GM21447 (cell line): ENCODE measurements at regions not wholly inside any gene's neighbourhood (a gene's known extent, or its start where the extent isn't known, plus 50 kb on each side); places are given as distances from the start of the nearest gene placed in this dataset.
A peak's percentile ranks its signal among the peaks of the same experiment; 100 is the strongest.
"Not testable (repeated sequence)": the region's sequence is repeated elsewhere in the genome, so short reads cannot be mapped to it uniquely, and the experiment has no call there.

ENCODE experiments used
- ATAC-seq: cut with Tn5 transposase; IDR thresholded peaks from one replicate; pipeline ENCODE4 v1.9.1; 2021; ENCODE audit not compliant: unreplicated experiment

DNA sequence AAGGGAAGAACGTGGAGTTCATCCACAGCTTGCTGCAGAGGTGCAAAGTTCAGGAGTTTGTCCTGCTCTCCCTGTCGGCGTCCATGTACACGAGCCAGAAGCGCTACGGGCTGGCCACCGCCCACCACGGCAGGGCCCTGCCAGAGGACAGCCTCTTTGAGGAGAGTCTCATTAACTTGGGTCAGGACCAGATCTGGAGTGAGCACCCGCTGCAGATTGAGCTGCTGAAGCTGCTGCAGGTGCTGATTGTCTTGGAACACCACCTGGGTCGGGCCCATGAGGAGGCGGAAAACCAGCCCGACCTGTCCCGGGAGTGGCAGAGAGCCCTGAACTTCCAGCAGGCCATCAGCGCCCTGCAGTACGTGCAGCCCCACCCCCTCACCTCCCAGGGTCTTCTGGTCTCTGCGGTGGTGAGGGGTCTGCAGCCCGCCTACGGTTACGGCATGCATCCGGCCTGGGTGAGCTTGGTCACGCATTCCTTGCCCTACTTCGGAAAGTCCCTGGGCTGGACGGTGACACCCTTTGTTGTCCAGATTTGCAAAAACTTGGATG is 73.8 kb upstream of the MORC3 start:
- ATAC-seq = no peak

DNA sequence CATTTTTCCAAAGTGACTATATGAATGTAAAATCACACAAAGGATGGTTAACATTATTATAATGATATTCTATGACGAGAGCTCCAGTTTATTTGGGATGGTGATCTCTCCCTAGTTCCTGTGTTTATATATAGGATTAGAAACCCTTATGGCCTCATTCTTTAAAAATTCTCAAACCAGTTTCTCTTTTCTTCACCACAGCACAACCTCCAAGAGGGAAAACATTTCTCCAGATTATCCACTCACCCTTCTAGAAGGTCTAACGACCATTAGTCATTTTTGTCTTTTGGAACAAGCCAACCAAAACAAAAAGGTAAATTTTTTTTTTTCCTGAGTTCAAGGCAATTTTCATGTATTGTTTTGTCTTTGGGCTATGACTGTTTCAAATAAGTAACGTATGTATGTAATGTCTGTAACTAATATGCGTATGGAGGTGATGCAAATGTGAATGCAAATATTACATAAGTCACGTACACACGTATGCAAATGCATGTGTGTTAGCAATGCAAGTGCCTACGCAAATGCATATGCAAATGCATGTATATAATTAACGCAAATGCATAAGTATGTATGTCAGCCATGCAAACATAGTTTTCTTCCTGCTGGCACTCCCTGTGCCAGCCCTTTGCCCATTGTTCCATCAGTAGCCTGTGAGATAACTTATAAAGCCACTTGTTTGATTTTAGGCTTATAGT is 72.5 kb upstream of the MORC3 start:
- ATAC-seq = no peak

- no peak for ATAC-seq
Observed at GRCh38 chr21:36249576-36250422, 70.2 kb upstream of the MORC3 start.

GRCh38 chr21:36250423-36251075 is 69.4 kb upstream of the MORC3 start:
- no peak for ATAC-seq

- no peak for ATAC-seq
Observed at GRCh38 chr21:36254106-36254941, 65.7 kb upstream of the MORC3 start.

DNA sequence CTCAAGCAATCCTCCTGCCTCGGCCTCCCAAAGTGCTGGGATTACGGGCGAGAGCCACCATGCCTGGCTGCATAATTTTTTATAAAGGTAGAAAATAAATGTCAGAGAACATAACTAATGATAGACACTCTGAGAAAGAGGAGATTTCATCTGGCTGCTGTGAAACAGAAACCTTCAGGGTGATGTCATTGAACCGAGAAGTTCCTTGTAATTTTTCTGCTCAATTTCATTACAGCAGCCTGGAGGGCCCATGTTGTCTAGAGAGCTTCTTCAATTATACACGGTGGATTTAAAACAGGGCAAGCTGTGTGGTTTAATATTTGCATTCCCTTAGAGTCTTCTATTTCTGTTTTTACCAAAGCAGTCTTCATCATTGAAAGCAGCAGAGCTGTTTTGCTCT is 64.3 kb upstream of the MORC3 start:
- peak; percentile 73 for ATAC-seq

GRCh38 chr21:36257657-36258056 is 62.3 kb upstream of the MORC3 start:
- no peak for ATAC-seq

DNA sequence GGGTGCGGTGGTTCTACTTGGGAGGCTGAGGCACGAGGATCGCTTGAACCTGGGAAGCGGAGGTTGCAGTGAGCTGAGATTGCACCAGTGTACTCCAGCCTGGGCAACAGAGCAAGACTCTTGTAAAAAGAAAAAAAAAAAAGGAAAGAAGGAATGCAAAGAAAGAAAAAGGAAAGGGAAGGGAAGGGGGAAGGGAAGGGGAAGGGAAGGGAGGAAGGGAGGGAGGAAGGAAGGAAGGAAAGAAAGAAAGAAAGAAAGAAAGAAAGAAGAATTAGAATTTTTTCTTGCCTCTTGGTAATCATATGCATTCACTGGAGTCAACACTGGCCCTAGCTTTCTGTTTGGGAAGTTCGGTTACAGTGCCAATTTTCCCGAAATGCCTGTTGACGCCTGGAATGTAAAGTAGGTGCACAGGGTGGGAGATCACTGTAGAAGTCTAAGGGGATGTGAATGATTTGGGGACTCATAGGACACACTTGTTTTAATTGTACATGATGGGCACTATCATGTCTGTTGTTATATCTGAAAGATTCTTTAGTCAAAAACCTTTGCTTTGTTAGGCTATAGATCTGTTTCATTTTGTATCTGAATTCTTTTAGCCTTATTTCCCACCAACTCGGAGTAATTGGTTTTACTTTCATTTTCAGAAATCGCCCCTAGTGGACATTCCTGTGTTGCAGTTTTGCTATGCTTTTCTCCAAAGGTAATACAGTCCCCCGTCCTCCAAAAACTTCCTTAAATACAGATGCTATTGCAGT is 59.8 kb upstream of the MORC3 start:
- no peak for ATAC-seq

DNA sequence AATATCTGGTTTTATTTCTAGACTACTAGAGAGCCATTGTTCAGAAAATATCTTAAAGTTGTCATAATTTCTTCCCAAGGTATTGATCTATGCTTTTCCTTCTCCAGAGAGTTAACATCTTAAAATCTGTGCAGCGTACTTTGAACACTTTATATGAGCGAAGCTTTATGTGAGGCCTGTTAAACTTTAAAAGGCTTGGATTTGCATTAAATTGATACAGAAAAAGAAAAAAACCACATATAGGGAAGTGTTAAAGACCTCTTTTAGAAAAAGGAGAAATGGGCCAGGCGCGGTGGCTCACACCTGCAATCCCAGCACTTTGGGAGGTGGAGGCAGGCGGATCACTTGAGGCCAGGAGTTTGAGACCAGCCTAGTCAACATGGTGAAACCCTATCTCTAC is 59.2 kb upstream of the MORC3 start:
- ATAC-seq = no peak

DNA sequence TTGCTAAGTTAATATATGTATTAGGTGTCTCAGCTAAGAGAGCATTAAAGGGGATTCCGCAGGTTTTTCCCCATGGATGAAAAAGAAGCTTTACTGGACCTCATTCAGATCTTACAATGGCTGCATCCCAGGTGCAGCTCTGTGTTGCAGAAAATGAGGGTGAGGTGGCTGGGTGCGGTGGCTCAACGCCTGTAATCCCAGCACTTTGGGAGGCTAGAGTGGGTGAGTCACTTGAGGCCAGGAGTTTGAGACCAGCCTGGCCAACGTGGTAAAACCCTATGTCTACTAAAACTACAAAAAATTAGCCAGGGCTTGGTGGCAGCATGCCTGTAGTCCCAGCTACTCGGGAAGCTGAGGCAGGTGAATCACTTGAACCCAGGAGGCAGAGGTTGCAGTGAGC is 58.5 kb upstream of the MORC3 start:
- ATAC-seq = no peak

- no peak for ATAC-seq
Observed at GRCh38 chr21:36263797-36264196, 56.2 kb upstream of the MORC3 start.

DNA sequence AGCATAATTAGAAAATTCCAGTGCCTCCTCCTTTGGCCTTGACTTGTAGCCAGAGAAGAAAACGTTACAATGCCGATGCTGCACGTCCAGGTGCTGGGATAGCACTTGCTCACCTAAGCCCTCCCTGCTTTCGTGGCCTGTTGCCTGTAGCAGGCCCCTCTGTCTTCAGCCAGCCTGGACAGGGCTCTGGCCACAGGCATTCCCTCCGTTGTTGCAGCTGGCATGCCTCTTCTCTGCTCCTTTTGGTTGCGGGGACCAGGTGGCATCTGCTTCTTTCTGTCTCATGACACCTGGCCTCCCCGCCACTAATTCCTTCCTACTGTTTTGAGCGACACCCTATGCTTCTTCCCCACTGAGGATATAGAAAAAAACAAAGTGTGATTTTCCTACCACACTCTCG is 54.6 kb upstream of the MORC3 start:
- ATAC-seq = no peak

- ATAC-seq = not testable (repeated sequence)
Observed at GRCh38 chr21:36267828-36268227, 52.2 kb upstream of the MORC3 start.

DNA sequence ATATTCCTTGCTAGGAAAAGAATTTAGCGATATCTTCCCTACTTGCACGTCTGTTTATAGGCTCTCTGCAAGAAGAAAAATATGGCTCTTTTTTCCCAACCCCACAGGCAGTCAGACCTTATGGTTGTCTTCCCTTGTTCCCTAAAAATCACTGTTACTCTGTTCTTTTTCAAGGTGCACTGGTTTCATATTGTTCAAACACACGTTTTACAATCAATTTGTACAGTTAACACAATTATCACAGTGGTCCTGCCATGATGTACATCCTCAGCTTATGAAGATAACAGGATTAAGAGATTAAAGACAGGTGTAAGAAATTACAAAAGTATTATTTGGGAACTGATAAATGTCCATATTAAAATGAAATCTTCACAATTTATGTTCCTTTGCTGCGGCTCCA is 51.7 kb upstream of the MORC3 start:
- not testable (repeated sequence) for ATAC-seq
